Esophagus muscularis mucosa (tissue), 4 donors: ENCODE measurements at regions not wholly inside any gene's neighbourhood (a gene's known extent, or its start where the extent isn't known, plus 50 kb on each side); places are given as distances from the start of the nearest gene placed in this dataset.

ENCODE experiments used
- DNase-seq: peaks from one replicate; pipeline ENCODE4 v3.0.0-alpha.2; 2017; ENCODE audit errors: extremely low spot score
- H3K27ac ChIP-seq, 4 donors: fragments of 200-600 bp; sonication (generic); replicated peaks in 1 of 4; 1 replicate in 3 of 4; 2 replicates in 1 of 4; pipeline ENCODE4 v1.5.1; 2016 to 2019; ENCODE audit warnings: mild to moderate bottlenecking in 1 of 4
- H3K27me3 ChIP-seq, 4 donors: fragments of 200-600 bp; sonication (generic); one replicate each; pipeline versions ENCODE4 v1.5.1 to v1.6.0; 2016 to 2019
- H3K36me3 ChIP-seq, 4 donors: fragments of 200-600 bp; sonication (generic); one replicate each; pipeline ENCODE4 v1.5.1; 2016 to 2019
- H3K4me1 ChIP-seq, 4 donors: fragments of 200-600 bp; sonication (generic); one replicate each; pipeline ENCODE4 v1.5.1; 2016 to 2019
- H3K4me3 ChIP-seq, 4 donors: fragments of 200-600 bp; sonication (generic); 1 replicate in 2 of 4; 2 replicates in 2 of 4; pipeline ENCODE4 v1.5.1; 2016 to 2019; ENCODE audit warnings: mild to moderate bottlenecking in 4 of 4, moderate library complexity in 1 of 4
- H3K9me3 ChIP-seq, 4 donors: fragments of 200-600 bp; sonication (generic); 1 replicate in 3 of 4; 2 replicates in 1 of 4; pipeline ENCODE4 v1.5.1; 2016 to 2019
- EP300 ChIP-seq: sonication (generic); formaldehyde crosslinking; IDR thresholded peaks from one replicate; pipeline ENCODE4 v1.6.1; 2017; ENCODE audit warnings: antibody characterized with exemption
- POLR2A ChIP-seq: fragments of 450-650 bp; IDR thresholded peaks from one replicate; pipeline ENCODE4 v1.6.1; 2017; ENCODE audit warnings: antibody characterized with exemption, moderate library complexity, mild to moderate bottlenecking, low read depth
- POLR2AphosphoS5 ChIP-seq, 2 donors: sonication (generic); formaldehyde crosslinking; IDR thresholded peaks; one replicate each; pipeline ENCODE4 v1.6.1; 2017; ENCODE audit warnings: antibody characterized with exemption in 2 of 2
- WGBS: methylation state at CpG from one replicate; pipeline ENCODE4 v1.1.5; 2018; 5-methylcytosine and 5-hydroxymethylcytosine counted together
- intact Hi-C: fragments of 100-400 bp; cut with DNase I; formaldehyde crosslinking; loops from one replicate; pipeline ENCODE4 v1.15.1; 2023
- TF ChIP-seq, protein P1 (sequence below), 3 experiments: fragments of 200-600 bp in 2 of 3; fragments of 450-650 bp in 1 of 3; sonication (generic) in 2 of 3; IDR thresholded peaks; one replicate each; pipeline ENCODE4 v1.5.1; 2017 to 2019; ENCODE audit warnings: antibody characterized with exemption in 3 of 3, mild to moderate bottlenecking in 2 of 3, moderate library complexity in 1 of 3

DNA sequence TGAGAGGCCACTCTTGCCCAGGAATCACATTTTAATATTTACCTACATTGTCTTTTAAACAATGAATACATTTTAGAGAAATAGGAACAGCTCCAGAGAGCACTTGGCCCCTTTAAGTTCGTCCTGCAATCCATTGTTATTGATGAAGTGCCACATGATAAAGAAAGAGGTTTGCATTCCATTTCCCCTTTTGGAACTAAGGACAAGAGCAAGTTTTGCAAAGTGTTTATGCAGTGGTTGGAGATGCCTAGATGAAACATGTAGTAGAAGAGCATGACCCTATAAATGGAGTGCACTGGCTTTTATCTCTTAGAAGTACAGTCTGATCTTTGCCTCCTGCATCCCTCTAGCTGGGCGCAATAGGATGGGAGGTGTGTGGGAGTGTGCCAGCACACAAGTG, 118.7 kb upstream of the CNTNAP5 start:
- Histone ChIP-seq H3K36me3 (no peaks in the 10 kb centered on the region), H3K4me3 (no peak overlapping the region), H3K4me1 (peaks cover 0 to 30% (median 20%) of the 10 kb centered on the region in 4 donors), H3K27ac (no peak overlapping the region), H3K9me3 (peaks cover 0 to 9% (median 6%) of the 10 kb centered on the region in 4 donors), H3K27me3 (no peaks in the 10 kb centered on the region)
- 15% methylated on average over 2 of the region's 2 CpGs for WGBS
- no peak for DNase-seq
- TF ChIP-seq POLR2AphosphoS5 (IDR thresholded peaks at IDR 0.05): no peak
- no peak for TF ChIP-seq POLR2A
- TF ChIP-seq, protein P1, sequence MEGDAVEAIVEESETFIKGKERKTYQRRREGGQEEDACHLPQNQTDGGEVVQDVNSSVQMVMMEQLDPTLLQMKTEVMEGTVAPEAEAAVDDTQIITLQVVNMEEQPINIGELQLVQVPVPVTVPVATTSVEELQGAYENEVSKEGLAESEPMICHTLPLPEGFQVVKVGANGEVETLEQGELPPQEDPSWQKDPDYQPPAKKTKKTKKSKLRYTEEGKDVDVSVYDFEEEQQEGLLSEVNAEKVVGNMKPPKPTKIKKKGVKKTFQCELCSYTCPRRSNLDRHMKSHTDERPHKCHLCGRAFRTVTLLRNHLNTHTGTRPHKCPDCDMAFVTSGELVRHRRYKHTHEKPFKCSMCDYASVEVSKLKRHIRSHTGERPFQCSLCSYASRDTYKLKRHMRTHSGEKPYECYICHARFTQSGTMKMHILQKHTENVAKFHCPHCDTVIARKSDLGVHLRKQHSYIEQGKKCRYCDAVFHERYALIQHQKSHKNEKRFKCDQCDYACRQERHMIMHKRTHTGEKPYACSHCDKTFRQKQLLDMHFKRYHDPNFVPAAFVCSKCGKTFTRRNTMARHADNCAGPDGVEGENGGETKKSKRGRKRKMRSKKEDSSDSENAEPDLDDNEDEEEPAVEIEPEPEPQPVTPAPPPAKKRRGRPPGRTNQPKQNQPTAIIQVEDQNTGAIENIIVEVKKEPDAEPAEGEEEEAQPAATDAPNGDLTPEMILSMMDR (IDR thresholded peaks at IDR 0.05): no peak
- no peak for TF ChIP-seq EP300
- intact Hi-C loops: no loop called here

- no peak for DNase-seq
- H3K27ac ChIP-seq: no peak overlapping the region
- intact Hi-C loops: no loop called here
- no peak overlapping the region for H3K4me3 ChIP-seq
- WGBS: 79% methylated on average over 2 of the region's 2 CpGs
- TF ChIP-seq POLR2AphosphoS5 (IDR thresholded peaks at IDR 0.05) (no peak), POLR2A (no peak), EP300 (no peak)
- TF ChIP-seq, protein P1 (IDR thresholded peaks at IDR 0.05): no peak
- no peaks in the 10 kb centered on the region for H3K27me3 ChIP-seq
- H3K9me3 ChIP-seq: no peaks in the 10 kb centered on the region
- peaks cover 0 to 30% (median 21%) of the 10 kb centered on the region in 4 donors for H3K4me1 ChIP-seq
- no peaks in the 10 kb centered on the region for H3K36me3 ChIP-seq
Measured at GRCh38 chr2:123908522-123908921, 116.6 kb upstream of the CNTNAP5 start.

DNA sequence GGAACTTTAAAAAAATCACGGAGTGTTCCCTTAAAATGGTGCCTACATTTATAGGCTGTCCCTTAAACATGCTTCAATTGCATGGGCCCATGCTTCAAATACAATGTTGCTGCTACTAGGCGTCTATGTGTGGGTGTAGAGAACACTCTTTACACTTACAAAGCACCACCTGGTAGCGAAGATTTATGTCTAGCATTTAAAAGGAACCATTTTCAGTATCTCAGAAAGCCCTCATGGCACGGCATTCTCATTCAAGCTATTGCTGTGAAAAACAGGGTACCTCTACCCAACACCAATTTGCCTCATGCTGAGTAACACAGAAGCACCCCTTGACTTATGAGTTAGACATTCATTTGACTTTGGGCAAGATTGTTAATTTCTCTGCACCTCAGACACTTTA, 112.9 kb upstream of the CNTNAP5 start:
- Histone ChIP-seq H3K4me1 (peaks cover 0 to 18% (median 12%) of the 10 kb centered on the region in 4 donors), H3K4me3 (no peak overlapping the region), H3K27me3 (no peaks in the 10 kb centered on the region), H3K36me3 (no peaks in the 10 kb centered on the region), H3K27ac (no peak overlapping the region), H3K9me3 (no peaks in the 10 kb centered on the region)
- DNase-seq: no peak
- WGBS: 75% methylated on average over 4 of the region's 4 CpGs
- TF ChIP-seq POLR2AphosphoS5 (IDR thresholded peaks at IDR 0.05): no peak
- TF ChIP-seq, protein P1 (IDR thresholded peaks at IDR 0.05): no peak
- no peak for TF ChIP-seq POLR2A
- no peak for TF ChIP-seq EP300
- intact Hi-C loops: no loop called here

GRCh38 chr2:123913143-123913735, 111.8 kb upstream of the CNTNAP5 start:
- H3K27me3 ChIP-seq: no peaks in the 10 kb centered on the region
- peaks cover 0 to 13% (median 4%) of the 10 kb centered on the region in 4 donors for H3K4me1 ChIP-seq
- H3K36me3 ChIP-seq: no peaks in the 10 kb centered on the region
- DNase-seq: no peak
- intact Hi-C loops: no loop called here
- no peaks in the 10 kb centered on the region for H3K9me3 ChIP-seq
- no peak for TF ChIP-seq POLR2A
- TF ChIP-seq, protein P1 (IDR thresholded peaks at IDR 0.05): no peak
- TF ChIP-seq POLR2AphosphoS5 (IDR thresholded peaks at IDR 0.05): no peak
- no peak for TF ChIP-seq EP300
- H3K4me3 ChIP-seq: no peak overlapping the region
- WGBS: 61% methylated on average over 8 of the region's 8 CpGs
- H3K27ac ChIP-seq: no peak overlapping the region

- no peak for DNase-seq
- Histone ChIP-seq H3K36me3 (no peaks in the 10 kb centered on the region), H3K4me1 (peaks cover 0 to 10% (median 3%) of the 10 kb centered on the region in 4 donors), H3K9me3 (no peaks in the 10 kb centered on the region), H3K27me3 (no peaks in the 10 kb centered on the region), H3K4me3 (no peak overlapping the region), H3K27ac (no peak overlapping the region)
- TF ChIP-seq POLR2A (no peak), POLR2AphosphoS5 (IDR thresholded peaks at IDR 0.05) (no peak), EP300 (no peak)
- TF ChIP-seq, protein P1 (IDR thresholded peaks at IDR 0.05): no peak
- intact Hi-C loops: no loop called here
- WGBS: 87% methylated on average over 2 of the region's 2 CpGs
Measured at GRCh38 chr2:123915380-123915779, 109.7 kb upstream of the CNTNAP5 start.
